Amniotic epithelial cell (primary cell): ENCODE measurements at regions not wholly inside any gene's neighbourhood (a gene's known extent, or its start where the extent isn't known, plus 50 kb on each side); places are given as distances from the start of the nearest gene placed in this dataset.

Experiments used
- DNase-seq: peaks from one replicate; pipeline ENCODE4 v3.0.0-alpha.2; 2010; ENCODE audit warnings: low read depth

- DNase-seq: no peak
Measured at GRCh38 chr16:48892893-48893292, 282.9 kb upstream of the N4BP1 start.

GRCh38 chr16:48887646-48888210 is 277.7 kb upstream of the N4BP1 start:
- DNase-seq: no peak

- no peak for DNase-seq
Measured at GRCh38 chr16:48885471-48885870, 275.5 kb upstream of the N4BP1 start.

GRCh38 chr16:48881272-48881671 is 271.3 kb upstream of the N4BP1 start:
- DNase-seq: no peak

- no peak for DNase-seq
Measured at GRCh38 chr16:48879223-48880122, 269.5 kb upstream of the N4BP1 start.

- DNase-seq: no peak
Measured at GRCh38 chr16:48877946-48878345, 268.0 kb upstream of the N4BP1 start.

GRCh38 chr16:48870141-48870540 is 260.2 kb upstream of the N4BP1 start:
- DNase-seq: no peak

GRCh38 chr16:48865520-48865919 is 255.5 kb upstream of the N4BP1 start:
- no peak for DNase-seq

- no peak for DNase-seq
Measured at GRCh38 chr16:48864055-48864454, 254.1 kb upstream of the N4BP1 start.

GRCh38 chr16:48862087-48862532 is 252.1 kb upstream of the N4BP1 start:
- DNase-seq: no peak

- DNase-seq: no peak
Measured at GRCh38 chr16:48860341-48860740, 250.4 kb upstream of the N4BP1 start.

GRCh38 chr16:48852951-48853350 is 243.0 kb upstream of the N4BP1 start:
- DNase-seq: no peak

GRCh38 chr16:48852458-48852857 is 242.5 kb upstream of the N4BP1 start:
- DNase-seq: no peak

- DNase-seq: no peak
Measured at GRCh38 chr16:48850097-48850770, 240.3 kb upstream of the N4BP1 start.

GRCh38 chr16:48846277-48846676 is 236.3 kb upstream of the N4BP1 start:
- DNase-seq: no peak

GRCh38 chr16:48845261-48845660 is 235.3 kb upstream of the N4BP1 start:
- DNase-seq: no peak

GRCh38 chr16:48838349-48838748 is 228.4 kb upstream of the N4BP1 start:
- DNase-seq: no peak

GRCh38 chr16:48836636-48837035 is 226.7 kb upstream of the N4BP1 start:
- DNase-seq: no peak

GRCh38 chr16:48836067-48836466 is 226.1 kb upstream of the N4BP1 start:
- no peak for DNase-seq

GRCh38 chr16:48834576-48834975 is 224.6 kb upstream of the N4BP1 start:
- no peak for DNase-seq

- no peak for DNase-seq
Measured at GRCh38 chr16:48833461-48833860, 223.5 kb upstream of the N4BP1 start.

- DNase-seq: no peak
Measured at GRCh38 chr16:48831076-48831722, 221.2 kb upstream of the N4BP1 start.
